Stimulated activated naive CD8-positive, alpha-beta T cell treated with anti-CD3 and anti-CD28 coated beads, Interleukin-15, Interleukin-2, amounts not matched to agents 100 ng/mL and 50 ng/mL, for 24 hours (primary cell): ENCODE measurements at regions not wholly inside any gene's neighbourhood (a gene's known extent, or its start where the extent isn't known, plus 50 kb on each side); places are given as distances from the start of the nearest gene placed in this dataset.
"Not testable (repeated sequence)": the region's sequence is repeated elsewhere in the genome, so short reads cannot be mapped to it uniquely, and the experiment has no call there.

ENCODE experiments used
- H3K27ac Mint-ChIP-seq: one replicate; pipeline ENCODE4 v1.8.0; 2021; ENCODE audit warnings: mild to moderate bottlenecking, mixed read lengths
- H3K27me3 Mint-ChIP-seq: one replicate; pipeline ENCODE4 v1.8.0; 2021; ENCODE audit warnings: mixed read lengths
- H3K36me3 Mint-ChIP-seq: one replicate; pipeline ENCODE4 v1.8.0; 2021; ENCODE audit warnings: low read depth, mixed read lengths
- H3K4me1 Mint-ChIP-seq: one replicate; pipeline ENCODE4 v1.8.0; 2021; ENCODE audit warnings: low read depth, mixed read lengths
- H3K4me3 Mint-ChIP-seq: one replicate; pipeline ENCODE4 v1.8.0; 2021; ENCODE audit warnings: mild to moderate bottlenecking, mixed read lengths
- H3K9me3 Mint-ChIP-seq: one replicate; pipeline ENCODE4 v1.8.0; 2021; ENCODE audit warnings: mixed read lengths

- Mint-ChIP-seq H3K27ac (no peak overlapping the region), H3K9me3 (peaks cover 4% of the 10 kb centered on the region), H3K36me3 (no peaks in the 10 kb centered on the region), H3K4me3 (no peak overlapping the region), H3K27me3 (no peaks in the 10 kb centered on the region), H3K4me1 (no peaks in the 10 kb centered on the region)
Observed at GRCh38 chr13:71213252-71213821, 653.7 kb downstream of the DACH1 start.

- Mint-ChIP-seq H3K27me3 (no peaks in the 10 kb centered on the region), H3K36me3 (no peaks in the 10 kb centered on the region), H3K4me3 (no peak overlapping the region), H3K27ac (no peak overlapping the region), H3K9me3 (peaks cover 13% of the 10 kb centered on the region), H3K4me1 (no peaks in the 10 kb centered on the region)
Observed at GRCh38 chr13:71210861-71211260, 656.1 kb downstream of the DACH1 start.

- no peaks in the 10 kb centered on the region for H3K27me3 Mint-ChIP-seq
- no peak overlapping the region for H3K4me3 Mint-ChIP-seq
- no peaks in the 10 kb centered on the region for H3K4me1 Mint-ChIP-seq
- no peak overlapping the region for H3K27ac Mint-ChIP-seq
- H3K36me3 Mint-ChIP-seq = no peaks in the 10 kb centered on the region
- H3K9me3 Mint-ChIP-seq = peaks cover 9% of the 10 kb centered on the region
Observed at GRCh38 chr13:71209217-71209616, 657.8 kb downstream of the DACH1 start.

- H3K36me3 Mint-ChIP-seq, H3K9me3 Mint-ChIP-seq, H3K4me1 Mint-ChIP-seq, H3K27me3 Mint-ChIP-seq, H3K4me3 Mint-ChIP-seq, H3K27ac Mint-ChIP-seq: not testable (repeated sequence)
Observed at GRCh38 chr13:71184583-71184982, 682.4 kb downstream of the DACH1 start.

GRCh38 chr13:71183352-71183751 is 683.7 kb downstream of the DACH1 start:
- H3K36me3 Mint-ChIP-seq, H3K27ac Mint-ChIP-seq, H3K4me1 Mint-ChIP-seq, H3K9me3 Mint-ChIP-seq, H3K27me3 Mint-ChIP-seq, H3K4me3 Mint-ChIP-seq: not testable (repeated sequence)

- Mint-ChIP-seq H3K9me3 (peaks cover 13% of the 10 kb centered on the region), H3K36me3 (no peaks in the 10 kb centered on the region), H3K4me1 (no peaks in the 10 kb centered on the region), H3K27ac (no peak overlapping the region), H3K27me3 (no peaks in the 10 kb centered on the region), H3K4me3 (no peak overlapping the region)
Observed at GRCh38 chr13:71171740-71172139, 695.3 kb downstream of the DACH1 start.

- Mint-ChIP-seq H3K36me3 (no peaks in the 10 kb centered on the region), H3K27ac (no peak overlapping the region), H3K27me3 (no peaks in the 10 kb centered on the region), H3K4me1 (no peaks in the 10 kb centered on the region), H3K4me3 (no peak overlapping the region), H3K9me3 (peaks cover 4% of the 10 kb centered on the region)
Observed at GRCh38 chr13:71169180-71169579, 697.8 kb downstream of the DACH1 start.

GRCh38 chr13:71156550-71156949 is 710.5 kb downstream of the DACH1 start:
- H3K27me3 Mint-ChIP-seq = no peaks in the 10 kb centered on the region
- H3K4me3 Mint-ChIP-seq = no peak overlapping the region
- no peak overlapping the region for H3K27ac Mint-ChIP-seq

GRCh38 chr13:71149498-71150363 is 717.3 kb downstream of the DACH1 start:
- H3K27ac Mint-ChIP-seq = no peak overlapping the region
- no peaks in the 10 kb centered on the region for H3K9me3 Mint-ChIP-seq
- no peaks in the 10 kb centered on the region for H3K36me3 Mint-ChIP-seq
- H3K27me3 Mint-ChIP-seq = no peaks in the 10 kb centered on the region
- no peak overlapping the region for H3K4me3 Mint-ChIP-seq
- no peaks in the 10 kb centered on the region for H3K4me1 Mint-ChIP-seq

More at GRCh38 chr13:71156550-71156949, 710.5 kb downstream of the DACH1 start:
- Mint-ChIP-seq H3K36me3 (no peaks in the 10 kb centered on the region), H3K9me3 (peaks cover 6% of the 10 kb centered on the region), H3K4me1 (no peaks in the 10 kb centered on the region)

GRCh38 chr13:71149046-71149445 is 718.0 kb downstream of the DACH1 start:
- H3K36me3 Mint-ChIP-seq = no peaks in the 10 kb centered on the region
- H3K27ac Mint-ChIP-seq = no peak overlapping the region
- H3K9me3 Mint-ChIP-seq = no peaks in the 10 kb centered on the region
- no peak overlapping the region for H3K4me3 Mint-ChIP-seq
- H3K27me3 Mint-ChIP-seq = no peaks in the 10 kb centered on the region
- no peaks in the 10 kb centered on the region for H3K4me1 Mint-ChIP-seq

GRCh38 chr13:71148396-71148795 is 718.6 kb downstream of the DACH1 start:
- Mint-ChIP-seq H3K4me1 (no peaks in the 10 kb centered on the region), H3K36me3 (no peaks in the 10 kb centered on the region), H3K4me3 (no peak overlapping the region), H3K9me3 (no peaks in the 10 kb centered on the region), H3K27me3 (no peaks in the 10 kb centered on the region), H3K27ac (no peak overlapping the region)

GRCh38 chr13:71144883-71145282 is 722.1 kb downstream of the DACH1 start:
- Mint-ChIP-seq H3K4me1 (no peaks in the 10 kb centered on the region), H3K27ac (no peak overlapping the region), H3K4me3 (no peak overlapping the region), H3K9me3 (no peaks in the 10 kb centered on the region), H3K36me3 (no peaks in the 10 kb centered on the region), H3K27me3 (no peaks in the 10 kb centered on the region)

GRCh38 chr13:71137101-71137500 is 729.9 kb downstream of the DACH1 start:
- Mint-ChIP-seq H3K27ac (no peak overlapping the region), H3K36me3 (no peaks in the 10 kb centered on the region), H3K9me3 (peaks cover 5% of the 10 kb centered on the region), H3K27me3 (no peaks in the 10 kb centered on the region), H3K4me1 (no peaks in the 10 kb centered on the region), H3K4me3 (no peak overlapping the region)

- H3K36me3 Mint-ChIP-seq = no peaks in the 10 kb centered on the region
- H3K27me3 Mint-ChIP-seq = no peaks in the 10 kb centered on the region
- no peak overlapping the region for H3K27ac Mint-ChIP-seq
- no peak overlapping the region for H3K4me3 Mint-ChIP-seq
- H3K4me1 Mint-ChIP-seq = no peaks in the 10 kb centered on the region
- H3K9me3 Mint-ChIP-seq = no peaks in the 10 kb centered on the region
Observed at GRCh38 chr13:71124230-71124629, 742.8 kb downstream of the DACH1 start.

- Mint-ChIP-seq H3K27me3 (no peaks in the 10 kb centered on the region), H3K4me1 (no peaks in the 10 kb centered on the region), H3K36me3 (no peaks in the 10 kb centered on the region), H3K4me3 (no peak overlapping the region), H3K9me3 (no peaks in the 10 kb centered on the region), H3K27ac (no peak overlapping the region)
Observed at GRCh38 chr13:71118779-71119364, 748.1 kb downstream of the DACH1 start.
